Thyroid gland (tissue), 4 donors: ENCODE measurements at regions not wholly inside any gene's neighbourhood (a gene's known extent, or its start where the extent isn't known, plus 50 kb on each side); places are given as distances from the start of the nearest gene placed in this dataset.

Experiments
- DNase-seq, 2 donors: peaks; one replicate each; pipeline ENCODE4 v3.0.0-alpha.2; 2019
- H3K27ac ChIP-seq, 3 donors: fragments of 200-600 bp; sonication (generic); 1 replicate in 2 of 3; 2 replicates in 1 of 3; pipeline ENCODE4 v1.5.1; 2016 to 2019; ENCODE audit warnings: mild to moderate bottlenecking in 1 of 3, moderate library complexity in 1 of 3
- H3K27me3 ChIP-seq: fragments of 200-600 bp; sonication (generic); one replicate; pipeline ENCODE4 v1.5.1; 2019
- H3K36me3 ChIP-seq, 2 donors: fragments of 200-600 bp; sonication (generic); one replicate each; pipeline ENCODE4 v1.5.1; 2016 to 2019
- H3K4me1 ChIP-seq, 2 donors: fragments of 200-600 bp; sonication (generic); one replicate each; pipeline ENCODE4 v1.5.1; 2017 to 2019
- H3K4me3 ChIP-seq, 3 donors: fragments of 200-600 bp; sonication (generic); replicated peaks in 1 of 3; 1 replicate in 2 of 3; 2 replicates in 1 of 3; pipeline ENCODE4 v1.5.1; 2016; ENCODE audit warnings: mild to moderate bottlenecking in 1 of 3
- H3K9me3 ChIP-seq: fragments of 200-600 bp; sonication (generic); one replicate; pipeline ENCODE4 v1.5.1; 2017
- POLR2A ChIP-seq, 2 donors: fragments of 450-650 bp; IDR thresholded peaks; one replicate each; pipeline ENCODE4 v1.6.1; 2017; ENCODE audit warnings: antibody characterized with exemption in 2 of 2, mild to moderate bottlenecking in 2 of 2, moderate library complexity in 1 of 2
- WGBS, 2 donors: methylation state at CpG; one replicate each; pipeline ENCODE4 v1.1.5; 2017; 5-methylcytosine and 5-hydroxymethylcytosine counted together
- intact Hi-C: fragments of 100-400 bp; cut with DNase I; formaldehyde crosslinking; loops from one replicate; pipeline ENCODE4 v1.15.1; 2023
- TF ChIP-seq, protein P1 (sequence below), 6 experiments: fragments of 200-600 bp in 3 of 6; fragments of 450-650 bp in 3 of 6; sonication (generic) in 3 of 6; IDR thresholded peaks; one replicate each; pipeline ENCODE4 v1.5.1; 2016 to 2019; ENCODE audit warnings: antibody characterized with exemption in 6 of 6, mild to moderate bottlenecking in 2 of 6, inconsistent platforms in 1 of 6, moderate library complexity in 1 of 6

DNA sequence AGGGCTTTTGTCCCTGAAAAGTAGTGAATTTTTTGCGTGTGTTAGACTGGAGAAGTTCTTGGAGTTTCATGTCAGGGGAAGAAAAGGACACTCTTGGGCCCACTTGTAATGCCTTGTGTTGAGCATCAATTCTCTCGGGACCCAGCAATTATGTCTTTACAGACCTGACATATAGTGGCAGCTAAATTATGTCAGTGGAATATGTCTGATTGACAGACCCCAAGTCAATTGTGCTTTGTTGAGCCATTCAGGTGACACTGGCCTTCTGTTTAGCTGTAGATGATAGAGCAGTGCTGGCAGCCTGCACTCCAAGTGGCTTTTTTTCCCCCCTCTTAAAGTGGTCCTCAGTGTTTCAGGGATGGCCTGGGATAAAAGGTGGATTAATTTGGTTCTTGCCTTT is 112.1 kb upstream of the AGBL1 start:
- DNase-seq, result no peak
- TF ChIP-seq POLR2A (IDR thresholded peaks at IDR 0.05), result no peak
- TF ChIP-seq, protein P1, sequence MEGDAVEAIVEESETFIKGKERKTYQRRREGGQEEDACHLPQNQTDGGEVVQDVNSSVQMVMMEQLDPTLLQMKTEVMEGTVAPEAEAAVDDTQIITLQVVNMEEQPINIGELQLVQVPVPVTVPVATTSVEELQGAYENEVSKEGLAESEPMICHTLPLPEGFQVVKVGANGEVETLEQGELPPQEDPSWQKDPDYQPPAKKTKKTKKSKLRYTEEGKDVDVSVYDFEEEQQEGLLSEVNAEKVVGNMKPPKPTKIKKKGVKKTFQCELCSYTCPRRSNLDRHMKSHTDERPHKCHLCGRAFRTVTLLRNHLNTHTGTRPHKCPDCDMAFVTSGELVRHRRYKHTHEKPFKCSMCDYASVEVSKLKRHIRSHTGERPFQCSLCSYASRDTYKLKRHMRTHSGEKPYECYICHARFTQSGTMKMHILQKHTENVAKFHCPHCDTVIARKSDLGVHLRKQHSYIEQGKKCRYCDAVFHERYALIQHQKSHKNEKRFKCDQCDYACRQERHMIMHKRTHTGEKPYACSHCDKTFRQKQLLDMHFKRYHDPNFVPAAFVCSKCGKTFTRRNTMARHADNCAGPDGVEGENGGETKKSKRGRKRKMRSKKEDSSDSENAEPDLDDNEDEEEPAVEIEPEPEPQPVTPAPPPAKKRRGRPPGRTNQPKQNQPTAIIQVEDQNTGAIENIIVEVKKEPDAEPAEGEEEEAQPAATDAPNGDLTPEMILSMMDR (IDR thresholded peaks at IDR 0.05), result no peak
- Histone ChIP-seq H3K4me3 (no peak overlapping the region), H3K4me1 (no peaks in the 10 kb centered on the region), H3K27ac (no peak overlapping the region), H3K36me3 (no peaks in the 10 kb centered on the region), H3K9me3 (no peaks in the 10 kb centered on the region), H3K27me3 (no peaks in the 10 kb centered on the region)
- intact Hi-C loops, result no loop called here
- WGBS, 2 donors, result 48 to 63% methylated on average over 2 of the region's 2 CpGs

DNA sequence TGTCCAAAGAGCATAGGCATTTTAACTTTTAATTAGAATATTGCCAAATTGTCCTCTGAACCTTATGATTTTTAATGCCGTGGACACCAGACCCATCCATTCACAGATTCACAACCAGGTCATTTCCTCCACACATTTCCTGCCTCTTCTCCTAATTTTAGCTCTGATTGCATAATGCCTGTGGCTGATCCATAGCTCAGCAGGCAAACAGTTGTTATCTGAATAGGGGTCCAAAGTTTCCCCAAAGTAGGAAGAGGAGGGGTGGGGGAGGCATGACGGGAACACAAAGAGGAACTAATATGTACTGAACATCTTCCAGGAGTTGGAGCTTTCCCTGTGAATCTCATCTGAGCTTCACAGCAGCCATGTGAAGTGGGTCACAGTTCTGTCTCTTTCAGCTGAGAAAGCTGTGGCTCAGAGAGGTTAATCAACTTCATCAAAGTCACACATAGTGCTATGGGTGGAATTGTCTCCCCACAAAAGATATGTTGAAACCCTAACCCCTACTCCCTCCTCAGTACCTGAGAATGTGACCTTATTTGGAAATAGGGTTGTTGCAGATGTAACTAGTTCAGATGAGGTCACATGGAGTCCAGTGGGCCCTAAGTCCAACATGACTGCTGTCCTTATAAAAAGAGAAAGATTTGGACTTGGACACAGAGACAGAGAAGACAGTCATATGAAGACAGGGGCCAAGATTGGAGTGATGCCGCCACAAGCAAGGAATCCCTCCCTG is 106.7 kb upstream of the AGBL1 start:
- no peaks in the 10 kb centered on the region for H3K4me1 ChIP-seq
- no peak overlapping the region for H3K27ac ChIP-seq
- H3K36me3 ChIP-seq, result no peaks in the 10 kb centered on the region
- 80 to 84% methylated on average over 3 of the region's 3 CpGs for WGBS, 2 donors
- DNase-seq, result no peak
- intact Hi-C loops, result no loop called here
- H3K9me3 ChIP-seq, result no peaks in the 10 kb centered on the region
- H3K27me3 ChIP-seq, result no peaks in the 10 kb centered on the region
- TF ChIP-seq, protein P1 (IDR thresholded peaks at IDR 0.05), result no peak
- no peak for TF ChIP-seq POLR2A (IDR thresholded peaks at IDR 0.05)
- H3K4me3 ChIP-seq, result no peak overlapping the region

DNA sequence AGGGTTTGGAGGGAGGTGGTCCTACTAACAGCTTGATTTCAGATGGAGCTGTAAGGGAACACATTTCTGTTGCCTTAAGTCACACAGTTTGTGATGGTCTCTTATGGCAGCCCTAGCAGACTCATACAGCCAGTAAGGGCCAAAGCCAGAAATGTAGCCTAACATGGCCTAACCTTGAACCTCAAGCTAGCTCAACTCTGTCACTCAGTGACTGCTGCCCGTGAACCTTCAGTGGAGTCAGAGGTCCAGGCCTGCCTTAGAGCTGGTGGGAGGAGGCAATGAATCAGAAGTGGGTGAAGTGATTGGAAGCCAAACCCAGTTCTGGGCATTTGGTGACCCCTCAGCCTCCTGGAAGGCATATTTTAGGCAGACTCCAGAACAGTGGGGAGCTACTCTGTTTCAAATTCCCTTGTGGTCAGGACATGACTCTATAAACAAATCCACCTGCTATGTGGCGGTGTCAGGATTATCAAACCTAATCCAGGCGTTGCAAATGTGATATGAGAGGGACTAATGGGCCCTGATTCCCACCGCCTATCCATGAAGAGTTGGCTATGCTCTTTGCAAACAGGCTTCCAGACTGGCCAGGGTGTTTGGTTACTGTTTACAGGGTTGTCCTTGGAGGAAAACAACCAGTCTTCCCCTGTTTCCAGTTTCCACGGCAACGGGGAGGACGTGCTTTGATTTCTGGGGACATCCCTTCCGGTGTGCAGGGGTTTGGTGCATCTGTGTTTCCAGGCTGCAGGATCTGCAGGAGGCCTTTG is 105.9 kb upstream of the AGBL1 start:
- Histone ChIP-seq H3K27me3 (no peaks in the 10 kb centered on the region), H3K4me3 (no peak overlapping the region), H3K36me3 (no peaks in the 10 kb centered on the region), H3K4me1 (no peaks in the 10 kb centered on the region), H3K9me3 (no peaks in the 10 kb centered on the region), H3K27ac (no peak overlapping the region)
- 72 to 75% methylated on average over 5 to 8 of the region's 8 CpGs for WGBS, 2 donors
- no peak for DNase-seq
- intact Hi-C loops, result no loop called here
- TF ChIP-seq, protein P1 (IDR thresholded peaks at IDR 0.05), result no peak
- TF ChIP-seq POLR2A (IDR thresholded peaks at IDR 0.05), result no peak

DNA sequence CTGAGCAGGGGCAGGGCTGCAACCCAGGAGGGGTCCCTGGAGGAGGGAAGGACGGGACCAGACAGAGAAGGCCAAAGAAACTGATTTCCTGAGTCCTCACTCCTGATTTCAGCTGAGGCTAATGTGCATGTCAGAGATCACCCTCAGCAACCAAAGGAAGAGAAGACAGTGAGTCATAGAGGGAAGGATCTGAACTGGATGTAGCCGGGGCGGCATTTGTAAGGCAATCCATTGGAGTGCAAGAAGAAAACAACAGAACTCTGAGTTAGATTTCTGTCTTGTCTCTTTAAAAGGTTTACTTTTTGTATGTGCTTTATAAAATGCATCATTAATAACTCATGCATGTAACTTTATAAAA is 105.3 kb upstream of the AGBL1 start:
- DNase-seq, result no peak
- H3K9me3 ChIP-seq, result no peaks in the 10 kb centered on the region
- H3K27me3 ChIP-seq, result no peaks in the 10 kb centered on the region
- H3K27ac ChIP-seq, result no peak overlapping the region
- no peaks in the 10 kb centered on the region for H3K36me3 ChIP-seq
- WGBS, 2 donors, result 52 to 67% methylated on average over 3 of the region's 3 CpGs
- no peak overlapping the region for H3K4me3 ChIP-seq
- TF ChIP-seq, protein P1 (IDR thresholded peaks at IDR 0.05), result no peak
- TF ChIP-seq POLR2A (IDR thresholded peaks at IDR 0.05), result no peak
- intact Hi-C loops, result no loop called here
- no peaks in the 10 kb centered on the region for H3K4me1 ChIP-seq

DNA sequence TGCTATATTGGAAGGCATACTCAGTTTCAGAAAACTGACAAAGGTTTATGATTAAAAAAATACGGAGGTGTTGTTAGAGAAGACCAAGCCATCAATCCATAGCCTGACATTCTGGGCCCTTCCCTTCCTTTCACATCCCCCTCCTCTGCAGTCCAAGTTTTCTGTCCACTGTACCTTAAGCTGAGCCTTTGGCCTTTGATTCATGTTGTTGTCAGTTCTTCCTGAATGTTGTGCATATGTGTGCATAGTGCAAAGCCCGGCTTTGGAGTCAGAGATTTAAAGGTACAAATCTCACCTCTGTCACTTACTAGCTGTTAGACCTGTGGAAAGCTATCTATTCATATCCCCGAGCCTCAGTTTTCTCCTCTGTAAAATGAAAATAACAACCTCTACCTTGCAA is 104.9 kb upstream of the AGBL1 start:
- no peaks in the 10 kb centered on the region for H3K9me3 ChIP-seq
- H3K27ac ChIP-seq, result no peak overlapping the region
- H3K4me1 ChIP-seq, result no peaks in the 10 kb centered on the region
- WGBS, 2 donors, result 75 to 80% methylated on average over 3 of the region's 3 CpGs
- no peak for DNase-seq
- no peak overlapping the region for H3K4me3 ChIP-seq
- no peaks in the 10 kb centered on the region for H3K36me3 ChIP-seq
- intact Hi-C loops, result no loop called here
- TF ChIP-seq, protein P1 (IDR thresholded peaks at IDR 0.05), result no peak
- no peak for TF ChIP-seq POLR2A (IDR thresholded peaks at IDR 0.05)
- H3K27me3 ChIP-seq, result no peaks in the 10 kb centered on the region
